A549 (cell line): ENCODE measurements at regions not wholly inside any gene's neighbourhood (a gene's known extent, or its start where the extent isn't known, plus 50 kb on each side); places are given as distances from the start of the nearest gene placed in this dataset.

Experiments used
- CEBPB ChIP-seq, 2 experiments: fragments of >200 bp in 1 of 2; sonication (Bioruptor Twin) in 1 of 2; formaldehyde crosslinking in 1 of 2; IDR thresholded peaks; 2 replicates each; pipeline ENCODE4 v1.6.1; 2012 to 2016
- CHD4 ChIP-seq: fragments of 200-600 bp; sonication (generic); IDR thresholded peaks from 2 replicates; pipeline ENCODE4 v1.6.1; 2016; ENCODE audit warnings: antibody characterized with exemption, mild to moderate bottlenecking, borderline replicate concordance
- CTCF ChIP-seq: fragments of >200 bp; sonication (Bioruptor Twin); formaldehyde crosslinking; IDR thresholded peaks from 3 replicates; pipeline ENCODE4 v1.5.1; 2016
- ELK1 ChIP-seq: fragments of 150-350 bp; IDR thresholded peaks from 2 replicates; pipeline ENCODE4 v1.6.1; 2014; ENCODE audit warnings: low read depth, mild to moderate bottlenecking, low read length
- ESRRA ChIP-seq: fragments of 150-350 bp; IDR thresholded peaks from 2 replicates; pipeline ENCODE4 v1.6.1; 2014; ENCODE audit warnings: mild to moderate bottlenecking, low read length, borderline replicate concordance
- KDM1A ChIP-seq: fragments of 200-600 bp; sonication (generic); IDR thresholded peaks from 2 replicates; pipeline ENCODE4 v1.6.1; 2016; ENCODE audit warnings: low read depth, mild to moderate bottlenecking
- MAX ChIP-seq: IDR thresholded peaks from 2 replicates; pipeline ENCODE4 v1.6.1; 2012
- POLR2A ChIP-seq: IDR thresholded peaks from 2 replicates; pipeline ENCODE4 v1.6.1; 2012; ENCODE audit warnings: mild to moderate bottlenecking, low read length
- RNF2 ChIP-seq: fragments of 200-600 bp; sonication (generic); IDR thresholded peaks from 2 replicates; pipeline ENCODE4 v1.6.1; 2016; ENCODE audit warnings: low read depth, mild to moderate bottlenecking, antibody characterized with exemption, moderate library complexity, borderline replicate concordance
- USF2 ChIP-seq: fragments of 450-650 bp; IDR thresholded peaks from 2 replicates; pipeline ENCODE4 v1.6.1; 2014; ENCODE audit warnings: antibody characterized with exemption

- TF ChIP-seq CHD4 (no peak), KDM1A (no peak), CTCF (no peak), MAX (no peak), USF2 (no peak), CEBPB (IDR thresholded peaks at IDR 0.05) (no peak), ESRRA (no peak), POLR2A (no peak), RNF2 (no peak), ELK1 (no peak)
These were observed 69.8 kb upstream of the BASP1 start for GRCh38 chr5:17147617-17148016.
